ENCODE measurements at regions not wholly inside any gene's neighbourhood (a gene's known extent, or its start where the extent isn't known, plus 50 kb on each side); places are given as distances from the start of the nearest gene placed in this dataset.

GRCh38 chr2:104004821-104005220, 849.1 kb upstream of the POU3F3 start:
- TF ChIP-seq ATF2 (tag by site-specific recombination; IDR thresholded peaks at IDR 0.05; ENCODE audit: low read depth) (no peak), PRDM10 (tag by site-specific recombination; IDR thresholded peaks at IDR 0.05) (no peak), ZNF488 (tag by site-specific recombination; IDR thresholded peaks at IDR 0.05) (no peak)
